Keratinocyte (primary cell): ENCODE measurements at regions not wholly inside any gene's neighbourhood (a gene's known extent, or its start where the extent isn't known, plus 50 kb on each side); places are given as distances from the start of the nearest gene placed in this dataset.

Experiments used
- DNase-seq: peaks from one replicate; pipeline ENCODE4 v3.0.0-alpha.2; 2011; ENCODE audit warnings: low read depth, missing footprints, low spot score
- FAIRE-seq: peaks from 2 replicates; lab custom pipeline; 2011; peaks lifted over from hg19 to GRCh38; lab: Jason Lieb, UNC
- H2AFZ ChIP-seq: 2 replicates; pipeline ENCODE4 v1.6.0; 2012; ENCODE audit warnings: low read length, control low read depth, inconsistent platforms; ENCODE audit not compliant: control insufficient read depth
- H3K27ac ChIP-seq: 2 replicates; pipeline ENCODE4 v1.5.1; 2011; ENCODE audit warnings: low read length; ENCODE audit not compliant: control insufficient read depth, insufficient read depth
- H3K27me3 ChIP-seq: 3 replicates; pipeline ENCODE4 v1.6.0; 2011; ENCODE audit warnings: low read length; ENCODE audit not compliant: control insufficient read depth, insufficient read depth; ENCODE audit errors: extremely low read depth
- H3K36me3 ChIP-seq, 2 experiments: 2 replicates in 1 of 2; 3 replicates in 1 of 2; pipeline ENCODE4 v1.5.1; 2011; ENCODE audit warnings: low read length in 2 of 2, mild to moderate bottlenecking in 1 of 2; ENCODE audit not compliant: control insufficient read depth in 2 of 2, insufficient read depth in 2 of 2; ENCODE audit errors: extremely low read depth in 1 of 2
- H3K4me1 ChIP-seq: 3 replicates; pipeline ENCODE4 v1.5.1; 2011; ENCODE audit warnings: low read length; ENCODE audit not compliant: control insufficient read depth, insufficient read depth; ENCODE audit errors: extremely low read depth
- H3K4me2 ChIP-seq: 3 replicates; pipeline ENCODE4 v1.6.0; 2011; ENCODE audit warnings: low read depth, low read length; ENCODE audit not compliant: control insufficient read depth, insufficient read depth; ENCODE audit errors: extremely low read depth
- H3K4me3 ChIP-seq, 3 experiments: fragments of 200-600 bp in 1 of 3; sonication (generic) in 1 of 3; 2 replicates in 2 of 3; 3 replicates in 1 of 3; pipeline ENCODE4 v1.5.1; 2011 to 2016; ENCODE audit warnings: low read length in 3 of 3, mild to moderate bottlenecking in 3 of 3, control low read depth in 2 of 3, inconsistent platforms in 1 of 3, low read depth in 1 of 3, mixed read lengths in 1 of 3, mixed run types in 1 of 3, moderate library complexity in 1 of 3; ENCODE audit not compliant: control insufficient read depth in 2 of 3, insufficient read depth in 2 of 3; ENCODE audit errors: extremely low read depth in 1 of 3
- H3K79me2 ChIP-seq: 2 replicates; pipeline ENCODE4 v1.6.0; 2012; ENCODE audit warnings: low read length; ENCODE audit not compliant: control insufficient read depth, insufficient read depth
- H3K9ac ChIP-seq: 3 replicates; pipeline ENCODE4 v1.6.0; 2011; ENCODE audit warnings: low read length; ENCODE audit not compliant: control insufficient read depth, insufficient read depth; ENCODE audit errors: extremely low read depth
- H3K9me1 ChIP-seq: 3 replicates; pipeline ENCODE4 v1.6.0; 2011; ENCODE audit warnings: low read length; ENCODE audit not compliant: control insufficient read depth, insufficient read depth; ENCODE audit errors: extremely low read depth
- H3K9me3 ChIP-seq: 2 replicates; pipeline ENCODE4 v1.5.1; 2012; ENCODE audit warnings: low read depth, low read length; ENCODE audit not compliant: control insufficient read depth
- H4K20me1 ChIP-seq: 3 replicates; pipeline ENCODE4 v1.6.0; 2011; ENCODE audit warnings: low read length; ENCODE audit not compliant: control insufficient read depth, insufficient read depth; ENCODE audit errors: extremely low read depth
- EZH2 ChIP-seq: IDR thresholded peaks from one replicate; pipeline ENCODE4 v1.6.1; 2012; ENCODE audit warnings: inconsistent platforms, mild to moderate bottlenecking, low read length, moderate library complexity
- dilution Hi-C: fragments of 300-500 bp; cut with MboI; formaldehyde crosslinking; loops from one replicate; pipeline ENCODE4 v1.7.0; 2020; ENCODE audit warnings: low sequenced_read_pairs; ENCODE audit not compliant: extremely low pct_ligation_motif_present
- TF ChIP-seq, protein P1 (sequence below), 3 experiments: IDR thresholded peaks in 1 of 3; conservative IDR thresholded peaks in 1 of 3; optimal IDR thresholded peaks in 1 of 3; 2 replicates in 2 of 3; 3 replicates in 1 of 3; pipeline versions ENCODE3 to v1.5.1; 2011; ENCODE audit warnings: low read length in 3 of 3, mild to moderate bottlenecking in 3 of 3, moderate library complexity in 2 of 3, control low read depth in 1 of 3, inconsistent platforms in 1 of 3; ENCODE audit not compliant: insufficient read depth in 2 of 3; ENCODE audit errors: extremely low read depth in 1 of 3

DNA sequence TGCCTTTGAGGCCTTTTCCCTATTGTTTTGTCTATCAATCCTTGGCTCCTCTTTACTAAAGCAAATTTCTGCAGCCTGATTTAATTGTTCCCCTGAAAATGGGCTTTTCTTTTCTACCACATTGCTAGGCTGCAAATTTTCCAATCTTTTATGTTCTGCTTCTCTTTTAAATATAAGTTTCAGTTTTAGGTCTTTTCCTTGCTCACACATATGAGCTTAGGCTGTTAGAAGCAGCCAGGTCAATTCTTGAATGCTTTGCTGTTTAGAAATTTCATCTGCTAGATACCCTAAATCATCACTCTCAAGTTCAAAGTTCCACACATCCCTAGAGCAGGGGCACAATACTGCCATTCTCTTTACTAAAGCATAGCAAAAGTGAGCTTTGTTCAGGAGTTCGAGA, 159.6 kb downstream of the ARL4A start:
- dilution Hi-C loops = no loop called here
- no peak overlapping the region for H3K4me3 ChIP-seq
- H3K9me3 ChIP-seq = peaks cover 4% of the 10 kb centered on the region
- no peak for TF ChIP-seq EZH2
- TF ChIP-seq, protein P1, sequence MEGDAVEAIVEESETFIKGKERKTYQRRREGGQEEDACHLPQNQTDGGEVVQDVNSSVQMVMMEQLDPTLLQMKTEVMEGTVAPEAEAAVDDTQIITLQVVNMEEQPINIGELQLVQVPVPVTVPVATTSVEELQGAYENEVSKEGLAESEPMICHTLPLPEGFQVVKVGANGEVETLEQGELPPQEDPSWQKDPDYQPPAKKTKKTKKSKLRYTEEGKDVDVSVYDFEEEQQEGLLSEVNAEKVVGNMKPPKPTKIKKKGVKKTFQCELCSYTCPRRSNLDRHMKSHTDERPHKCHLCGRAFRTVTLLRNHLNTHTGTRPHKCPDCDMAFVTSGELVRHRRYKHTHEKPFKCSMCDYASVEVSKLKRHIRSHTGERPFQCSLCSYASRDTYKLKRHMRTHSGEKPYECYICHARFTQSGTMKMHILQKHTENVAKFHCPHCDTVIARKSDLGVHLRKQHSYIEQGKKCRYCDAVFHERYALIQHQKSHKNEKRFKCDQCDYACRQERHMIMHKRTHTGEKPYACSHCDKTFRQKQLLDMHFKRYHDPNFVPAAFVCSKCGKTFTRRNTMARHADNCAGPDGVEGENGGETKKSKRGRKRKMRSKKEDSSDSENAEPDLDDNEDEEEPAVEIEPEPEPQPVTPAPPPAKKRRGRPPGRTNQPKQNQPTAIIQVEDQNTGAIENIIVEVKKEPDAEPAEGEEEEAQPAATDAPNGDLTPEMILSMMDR (optimal IDR thresholded peaks at IDR 0.05 in 1 of 3, IDR thresholded peaks at IDR 0.05 in 1 of 3, conservative IDR thresholded peaks at IDR 0.05 in 1 of 3; ENCODE audit: extremely low read depth in 1 of 3, insufficient read depth in 2 of 3, low read length in 3 of 3) = no peak
- no peak overlapping the region for H3K4me2 ChIP-seq
- H4K20me1 ChIP-seq = no peaks in the 10 kb centered on the region
- peaks cover 15% of the 10 kb centered on the region for H3K4me1 ChIP-seq
- DNase-seq (no peak), FAIRE-seq (no peak)
- no peak overlapping the region for H3K27ac ChIP-seq
- no peaks in the 10 kb centered on the region for H3K27me3 ChIP-seq
- no peaks in the 10 kb centered on the region for H3K79me2 ChIP-seq
- no peaks in the 10 kb centered on the region for H3K9me1 ChIP-seq
- H3K36me3 ChIP-seq = no peaks in the 10 kb centered on the region
- H3K9ac ChIP-seq = no peak overlapping the region
- H2AFZ ChIP-seq = no peak overlapping the region

DNA sequence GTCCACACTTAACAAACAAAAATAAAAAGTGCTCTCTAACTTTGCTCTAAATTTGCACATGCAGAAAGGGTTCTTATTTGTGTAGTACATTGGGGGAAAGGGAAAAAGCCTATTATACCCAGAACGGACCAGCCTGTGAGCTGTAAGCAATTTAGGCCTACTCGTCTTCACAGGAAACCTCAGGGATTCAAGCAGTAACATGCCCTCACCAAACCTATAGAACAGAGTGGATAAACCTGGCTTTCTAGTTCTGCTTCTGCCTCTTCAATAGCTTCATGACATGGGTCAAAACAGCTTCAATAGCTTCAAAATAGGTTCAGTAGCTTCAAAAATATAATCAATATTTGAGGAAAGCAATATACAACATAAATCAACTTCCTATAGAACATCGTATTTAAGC, 163.7 kb downstream of the ARL4A start:
- dilution Hi-C loops = no loop called here

More for the DNA sequence above, 163.7 kb downstream of the ARL4A start:
- DNase-seq = peak; percentile 9
- Histone ChIP-seq H2AFZ (peak overlapping the region; percentile 48), H3K4me2 (peak overlapping the region; percentile 68), H3K27me3 (no peaks in the 10 kb centered on the region), H3K36me3 (no peaks in the 10 kb centered on the region), H3K9me1 (no peaks in the 10 kb centered on the region), H4K20me1 (no peaks in the 10 kb centered on the region), H3K27ac (no peak overlapping the region), H3K4me1 (peaks cover 16% of the 10 kb centered on the region), H3K9me3 (peaks cover 4% of the 10 kb centered on the region), H3K79me2 (no peaks in the 10 kb centered on the region), H3K4me3 (no peak overlapping the region), H3K9ac (no peak overlapping the region)
- FAIRE-seq = peak; percentile 91
- no peak for TF ChIP-seq EZH2
- TF ChIP-seq, protein P1 (optimal IDR thresholded peaks at IDR 0.05 in 1 of 3, IDR thresholded peaks at IDR 0.05 in 1 of 3, conservative IDR thresholded peaks at IDR 0.05 in 1 of 3; ENCODE audit: extremely low read depth in 1 of 3, insufficient read depth in 2 of 3, low read length in 3 of 3) = no peak
